Hippocampal formation (tissue), 2 donors: ENCODE measurements at regions not wholly inside any gene's neighbourhood (a gene's known extent, or its start where the extent isn't known, plus 50 kb on each side); places are given as distances from the start of the nearest gene placed in this dataset.
"Not testable (repeated sequence)": the region's sequence is repeated elsewhere in the genome, so short reads cannot be mapped to it uniquely, and the experiment has no call there.

Experiments used
- DNase-seq, 2 donors: peaks; one replicate each; lab custom pipeline; 2025; lab: John Stamatoyannopoulos, UW

GRCh38 chr12:31820832-31821231 lies 92.0 kb upstream of the AMN1 start:
- no peak for DNase-seq

- no peak for DNase-seq
Measured at GRCh38 chr12:31819427-31819826, 90.6 kb upstream of the AMN1 start.

GRCh38 chr12:31818623-31819268 lies 89.9 kb upstream of the AMN1 start:
- DNase-seq = no peak

GRCh38 chr12:31817120-31817519 lies 88.3 kb upstream of the AMN1 start:
- no peak for DNase-seq

GRCh38 chr12:31815096-31815495 lies 86.3 kb upstream of the AMN1 start:
- no peak for DNase-seq

DNA sequence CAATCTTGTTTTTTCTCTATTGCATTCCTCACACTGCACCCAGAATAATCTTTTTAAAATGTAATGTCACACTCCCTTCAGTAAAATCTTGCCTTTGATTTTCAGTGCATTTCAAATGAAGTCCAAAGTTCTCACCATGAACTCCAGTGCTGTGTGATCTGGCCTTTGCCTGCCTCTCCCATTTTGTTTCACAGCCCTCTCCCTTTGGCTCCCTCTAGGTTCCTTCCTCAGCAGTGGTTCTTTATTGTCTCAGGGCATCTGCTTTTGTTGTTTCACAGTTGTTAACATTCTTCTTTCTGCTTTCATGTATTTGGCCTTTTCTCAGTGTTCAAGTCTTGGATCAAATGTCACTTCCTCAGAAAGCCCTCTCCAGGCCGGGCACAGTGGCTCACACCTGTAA lies 84.5 kb upstream of the AMN1 start:
- DNase-seq = no peak

- no peak for DNase-seq
Measured at GRCh38 chr12:31807773-31808097, 78.9 kb upstream of the AMN1 start.

DNA sequence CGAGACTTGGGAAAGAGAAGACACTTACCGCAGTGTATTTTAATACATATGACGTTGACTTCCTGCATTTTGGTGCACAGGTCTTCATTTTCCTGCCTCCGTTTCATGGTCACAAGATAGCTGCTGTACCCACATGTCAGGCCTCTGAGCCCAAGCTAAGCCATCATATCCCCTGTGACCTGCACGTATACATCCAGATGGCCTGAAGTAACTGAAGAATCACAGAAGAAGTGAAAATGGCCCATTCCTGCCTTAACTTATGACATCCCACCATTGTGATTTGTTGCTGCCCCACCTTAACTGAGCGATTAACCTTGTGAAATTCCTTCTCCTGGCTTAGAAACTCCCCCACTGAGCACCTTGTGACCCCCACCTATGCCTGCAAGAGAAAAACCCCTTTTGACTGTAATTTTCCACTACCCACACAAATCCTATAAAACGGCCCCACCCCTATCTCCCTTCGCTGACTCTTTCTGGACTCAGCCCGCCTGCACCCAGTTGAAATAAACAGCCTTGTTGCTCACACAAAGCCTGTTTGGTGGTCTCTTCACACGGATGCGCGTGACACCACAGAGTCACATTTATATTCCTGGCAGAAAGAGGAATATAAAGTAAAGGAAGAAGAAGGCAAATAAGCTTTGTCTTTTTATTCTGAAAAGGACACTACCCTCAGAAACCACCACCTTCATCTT lies 78.4 kb upstream of the AMN1 start:
- DNase-seq = not testable (repeated sequence)

DNA sequence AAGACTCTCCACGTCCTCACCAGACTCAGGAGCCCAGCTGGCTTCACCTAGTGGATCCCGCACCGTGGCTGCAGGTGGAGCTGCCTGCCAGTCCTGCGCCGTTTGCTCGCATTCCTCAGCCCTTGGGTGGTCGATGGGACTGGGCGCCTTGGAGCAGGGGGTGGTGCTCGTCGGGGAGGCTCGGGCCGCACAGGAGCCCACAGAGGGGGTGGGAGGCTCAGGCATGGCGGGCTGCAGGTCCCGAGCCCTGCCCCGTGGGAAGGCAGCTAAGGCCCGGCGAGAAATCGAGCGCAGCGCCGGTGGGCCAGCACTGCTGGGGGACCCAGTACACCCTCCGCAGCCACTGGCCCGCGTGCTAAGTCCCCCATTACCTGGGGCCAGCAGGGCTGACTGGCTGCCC lies 76.9 kb upstream of the AMN1 start:
- not testable (repeated sequence) for DNase-seq

GRCh38 chr12:31804707-31805106 lies 75.9 kb upstream of the AMN1 start:
- not testable (repeated sequence) for DNase-seq

DNA sequence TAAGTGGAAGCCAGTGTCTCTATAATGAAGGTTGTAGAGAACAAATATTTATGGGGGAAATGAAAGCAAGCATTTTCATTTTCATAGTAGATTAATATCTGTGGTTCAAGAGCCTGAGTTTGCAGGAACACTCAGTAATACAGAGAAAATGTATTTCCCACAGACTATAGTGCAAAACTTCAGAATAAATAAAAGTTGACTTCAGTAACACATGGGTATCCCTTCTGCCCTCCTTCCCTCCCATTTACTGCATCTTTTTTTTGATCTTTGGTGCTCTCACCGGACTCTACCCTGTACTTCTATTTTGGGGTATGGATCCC lies 75.3 kb upstream of the AMN1 start:
- DNase-seq = no peak

- no peak for DNase-seq
Measured at GRCh38 chr12:31803306-31804184, 74.7 kb upstream of the AMN1 start.

- no peak for DNase-seq
Measured at GRCh38 chr12:31801872-31802271, 73.1 kb upstream of the AMN1 start.

- no peak for DNase-seq
Measured at GRCh38 chr12:31797230-31797872, 68.5 kb upstream of the AMN1 start.

DNA sequence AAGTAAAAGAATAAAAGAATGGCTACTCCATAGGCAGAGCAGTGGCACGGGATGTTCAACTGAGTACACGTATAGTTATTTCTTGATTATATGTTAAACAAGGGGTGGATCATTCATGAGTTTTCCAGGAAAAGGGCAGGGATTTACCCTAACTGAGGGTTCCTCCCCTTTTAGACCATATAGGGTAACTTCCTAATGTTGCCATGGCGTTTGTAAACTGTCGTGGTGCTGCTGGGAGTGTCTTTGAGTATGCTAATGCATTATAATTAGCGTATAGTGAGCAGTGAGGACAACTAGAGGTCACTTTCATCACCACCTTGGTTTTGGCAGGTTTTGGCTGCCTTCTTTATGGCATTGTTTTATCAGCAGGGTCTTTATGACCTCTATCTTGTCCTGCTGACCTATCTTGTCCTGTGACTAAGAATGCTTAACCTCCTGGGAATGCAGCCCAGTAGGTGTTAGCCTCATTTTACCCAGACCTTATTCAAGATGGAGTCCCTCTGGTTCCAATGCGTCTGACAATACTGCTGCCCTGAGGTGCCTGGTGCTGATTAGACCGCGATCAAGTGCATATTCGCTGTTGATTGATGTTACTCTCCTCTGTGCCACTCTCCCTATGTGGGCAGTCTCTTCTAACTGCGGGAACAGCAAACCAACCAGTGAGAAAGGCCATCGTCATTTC lies 67.6 kb upstream of the AMN1 start:
- no peak for DNase-seq

DNA sequence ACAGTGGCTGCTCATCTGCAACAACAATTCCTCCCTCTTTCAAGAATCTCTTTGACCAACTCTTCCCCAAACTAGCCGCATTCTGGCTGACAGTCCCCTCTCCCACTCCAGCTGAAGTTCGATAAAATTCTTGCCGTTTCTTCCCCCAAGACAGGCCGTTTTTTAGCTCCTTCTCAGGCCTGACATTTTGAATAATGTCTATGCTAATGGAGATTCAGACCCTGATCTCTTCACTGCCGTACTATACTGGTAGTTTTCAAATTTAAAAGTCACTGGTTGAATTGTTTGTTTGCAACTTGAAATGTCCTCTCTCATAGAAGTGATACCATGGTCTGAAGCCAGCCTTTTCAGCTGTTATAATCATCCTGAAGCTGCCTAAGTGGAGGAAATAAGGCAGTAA lies 65.9 kb upstream of the AMN1 start:
- no peak for DNase-seq

- DNase-seq = not testable (repeated sequence)
Measured at GRCh38 chr12:31791265-31791664, 62.4 kb upstream of the AMN1 start.

- no peak for DNase-seq
Measured at GRCh38 chr12:31790759-31791158, 61.9 kb upstream of the AMN1 start.

DNA sequence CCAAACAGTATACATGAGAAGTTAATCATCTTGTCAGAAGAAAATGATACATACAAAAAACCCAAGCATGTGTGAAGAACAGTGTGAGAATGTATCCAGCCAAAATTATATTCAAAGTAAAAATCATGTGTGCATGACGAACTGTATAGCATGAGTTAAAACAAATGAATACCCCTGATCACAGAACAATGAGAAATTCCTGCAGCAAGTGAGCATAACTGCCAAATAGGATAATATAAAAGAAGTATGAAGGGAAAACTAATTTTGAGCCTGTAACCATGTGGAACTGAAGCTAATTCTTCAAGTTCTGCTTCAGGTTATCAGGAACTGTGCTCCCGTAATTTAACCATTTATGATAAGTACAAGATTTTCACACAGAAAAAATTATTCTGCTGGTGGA lies 56.5 kb upstream of the AMN1 start:
- DNase-seq = no peak

DNA sequence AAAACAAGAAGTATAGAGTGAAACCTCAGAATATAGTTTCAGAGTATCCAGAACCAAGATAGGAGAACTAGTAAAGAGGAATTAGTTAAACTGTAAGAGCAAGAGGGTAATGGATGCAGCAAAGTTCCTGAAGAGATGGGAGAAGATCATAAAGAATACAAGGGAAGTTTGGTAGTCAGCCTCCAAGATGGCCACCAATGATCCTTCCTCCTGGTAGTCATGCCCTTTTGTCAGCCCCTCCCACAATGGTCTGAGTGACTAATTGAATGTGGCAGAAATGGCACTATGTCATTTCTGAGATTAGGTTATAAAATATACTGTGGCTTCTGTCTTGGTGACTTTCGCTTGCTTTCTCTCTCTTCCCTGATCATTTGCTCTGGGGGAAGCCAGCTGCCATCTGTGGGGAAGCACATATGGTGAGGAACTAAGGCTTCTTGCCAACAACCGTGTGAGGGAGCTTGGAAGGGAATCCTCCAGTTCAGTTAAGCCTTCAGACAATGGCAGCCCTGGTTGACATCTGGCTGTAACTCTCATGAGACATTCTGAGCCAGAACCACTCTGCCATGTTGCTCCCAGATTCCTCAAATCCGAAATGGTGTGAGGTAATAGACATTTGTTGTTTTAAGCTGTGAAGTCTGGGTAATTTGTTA lies 55.3 kb upstream of the AMN1 start:
- no peak for DNase-seq

DNA sequence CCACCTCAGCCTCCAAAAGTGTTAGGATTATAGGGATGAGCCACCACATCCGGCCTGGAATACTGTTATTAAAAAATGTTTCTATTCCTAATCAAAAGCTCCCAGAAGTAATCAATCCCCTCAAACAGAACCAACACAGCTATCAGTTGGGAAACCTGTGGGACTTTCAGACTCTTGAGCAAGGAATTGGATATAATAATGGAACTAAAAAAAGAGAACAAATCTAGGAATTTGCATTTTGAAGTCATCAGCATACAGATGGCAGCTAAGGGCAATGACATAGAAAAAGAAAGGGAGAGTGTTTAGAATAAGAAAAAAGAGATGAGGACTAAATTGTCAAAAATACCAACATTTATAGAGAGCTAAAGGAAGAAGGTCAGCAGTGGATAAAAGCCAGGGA lies 54.7 kb upstream of the AMN1 start:
- no peak for DNase-seq
